Epithelial cell of proximal tubule (primary cell): ENCODE measurements at regions not wholly inside any gene's neighbourhood (a gene's known extent, or its start where the extent isn't known, plus 50 kb on each side); places are given as distances from the start of the nearest gene placed in this dataset.
"Not testable (repeated sequence)": the region's sequence is repeated elsewhere in the genome, so short reads cannot be mapped to it uniquely, and the experiment has no call there.

Experiments used
- DNase-seq: peaks from one replicate; pipeline ENCODE4 v3.0.0-alpha.2; 2011; ENCODE audit warnings: low read depth
- H3K4me3 ChIP-seq: 2 replicates; pipeline ENCODE4 v1.5.1; 2011; ENCODE audit warnings: low read depth, mild to moderate bottlenecking, low read length
- CTCF ChIP-seq: conservative IDR thresholded peaks from 2 replicates; pipeline ENCODE4 v1.5.1; 2012; ENCODE audit warnings: low read depth, mild to moderate bottlenecking, low read length

- DNase-seq: no peak
- no peak overlapping the region for H3K4me3 ChIP-seq
- TF ChIP-seq CTCF: no peak
Measured at GRCh38 chr7:53485354-53485753, 449.9 kb downstream of the POM121L12 start.

- no peak for TF ChIP-seq CTCF
- DNase-seq: no peak
- no peak overlapping the region for H3K4me3 ChIP-seq
Measured at GRCh38 chr7:53491051-53491450, 455.6 kb downstream of the POM121L12 start.

GRCh38 chr7:53495181-53495580 is 459.7 kb downstream of the POM121L12 start:
- not testable (repeated sequence) for DNase-seq, H3K4me3 ChIP-seq

- TF ChIP-seq CTCF: no peak
- DNase-seq: no peak
Measured at GRCh38 chr7:53500076-53500475, 464.6 kb downstream of the POM121L12 start.

GRCh38 chr7:53504914-53505313 is 469.5 kb downstream of the POM121L12 start:
- DNase-seq: peak; percentile 80
- no peak overlapping the region for H3K4me3 ChIP-seq
- no peak for TF ChIP-seq CTCF

More at GRCh38 chr7:53500076-53500475, 464.6 kb downstream of the POM121L12 start:
- no peak overlapping the region for H3K4me3 ChIP-seq

GRCh38 chr7:53518319-53518718 is 482.9 kb downstream of the POM121L12 start:
- no peak for DNase-seq
- no peak for TF ChIP-seq CTCF
- H3K4me3 ChIP-seq: no peak overlapping the region

GRCh38 chr7:53520841-53521240 is 485.4 kb downstream of the POM121L12 start:
- no peak for TF ChIP-seq CTCF
- no peak overlapping the region for H3K4me3 ChIP-seq
- no peak for DNase-seq

GRCh38 chr7:53521638-53522184 is 486.3 kb downstream of the POM121L12 start:
- no peak for TF ChIP-seq CTCF
- no peak overlapping the region for H3K4me3 ChIP-seq
- DNase-seq: no peak
